HL-60 (cell line): ENCODE measurements at regions not wholly inside any gene's neighbourhood (a gene's known extent, or its start where the extent isn't known, plus 50 kb on each side); places are given as distances from the start of the nearest gene placed in this dataset.

Source experiments
- DNase-seq, 2 experiments: peaks; one replicate each; pipeline ENCODE4 v3.0.0-alpha.2; 2010 to 2020; ENCODE audit warnings: low read depth in 1 of 2, low spot score in 1 of 2
- H3K27ac ChIP-seq: fragments of 250-450 bp; sonication (Bioruptor Pico); replicated peaks from 2 replicates; pipeline ENCODE4 v1.5.1; 2020; ENCODE audit warnings: mild to moderate bottlenecking, moderate library complexity
- H3K27me3 ChIP-seq: fragments of 250-450 bp; sonication (Bioruptor Pico); 2 replicates; pipeline ENCODE4 v1.5.1; 2021; ENCODE audit warnings: mild to moderate bottlenecking, moderate library complexity; ENCODE audit not compliant: insufficient read depth, poor library complexity, severe bottlenecking
- H3K4me3 ChIP-seq: replicated peaks from 2 replicates; pipeline ENCODE4 v1.5.1; 2011; ENCODE audit warnings: mild to moderate bottlenecking, control low read depth, low read length; ENCODE audit not compliant: insufficient read depth
- GABPA ChIP-seq: IDR thresholded peaks from 2 replicates; pipeline ENCODE4 v1.6.1; 2012; ENCODE audit warnings: low read depth
- POLR2AphosphoS5 ChIP-seq: IDR thresholded peaks from 2 replicates; pipeline ENCODE4 v1.6.1; 2012; ENCODE audit warnings: low read depth
- REST ChIP-seq: IDR thresholded peaks from 2 replicates; pipeline ENCODE4 v1.6.1; 2012; ENCODE audit warnings: low read depth; ENCODE audit not compliant: insufficient replicate concordance
- SPI1 ChIP-seq: IDR thresholded peaks from 2 replicates; pipeline ENCODE4 v1.6.1; 2012; ENCODE audit warnings: low read depth, mild to moderate bottlenecking, borderline replicate concordance
- TF ChIP-seq, protein P1 (sequence below): IDR thresholded peaks from one replicate; pipeline ENCODE4 v1.5.1; 2011; ENCODE audit warnings: low read length, control low read depth, inconsistent platforms; ENCODE audit not compliant: insufficient read depth

DNA sequence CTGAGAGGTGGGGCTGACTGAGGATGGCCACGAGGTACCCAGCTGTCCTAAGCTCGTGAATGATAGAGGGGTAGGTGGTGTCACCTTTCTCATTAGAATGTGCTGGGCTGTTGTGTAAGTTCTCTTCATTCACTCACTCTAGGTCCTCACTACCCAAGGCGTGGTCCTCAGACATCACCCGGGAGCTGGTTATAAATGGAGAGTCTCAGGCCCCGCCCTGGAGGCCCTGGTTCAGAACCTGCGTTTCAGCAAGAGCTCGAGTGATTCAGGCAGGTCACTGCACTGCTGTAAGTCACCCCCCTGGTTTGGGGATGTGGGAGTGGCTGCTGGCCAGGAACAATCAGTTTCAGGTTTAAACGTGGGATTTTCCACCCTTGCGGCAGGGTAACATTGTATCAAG is 139.8 kb downstream of the FOXL1 start:
- no peak for DNase-seq
- Histone ChIP-seq H3K27ac (no peak overlapping the region), H3K27me3 (no peaks in the 10 kb centered on the region), H3K4me3 (no peak overlapping the region)
- TF ChIP-seq SPI1 (no peak), POLR2AphosphoS5 (no peak), GABPA (no peak), REST (no peak)
- TF ChIP-seq, protein P1, sequence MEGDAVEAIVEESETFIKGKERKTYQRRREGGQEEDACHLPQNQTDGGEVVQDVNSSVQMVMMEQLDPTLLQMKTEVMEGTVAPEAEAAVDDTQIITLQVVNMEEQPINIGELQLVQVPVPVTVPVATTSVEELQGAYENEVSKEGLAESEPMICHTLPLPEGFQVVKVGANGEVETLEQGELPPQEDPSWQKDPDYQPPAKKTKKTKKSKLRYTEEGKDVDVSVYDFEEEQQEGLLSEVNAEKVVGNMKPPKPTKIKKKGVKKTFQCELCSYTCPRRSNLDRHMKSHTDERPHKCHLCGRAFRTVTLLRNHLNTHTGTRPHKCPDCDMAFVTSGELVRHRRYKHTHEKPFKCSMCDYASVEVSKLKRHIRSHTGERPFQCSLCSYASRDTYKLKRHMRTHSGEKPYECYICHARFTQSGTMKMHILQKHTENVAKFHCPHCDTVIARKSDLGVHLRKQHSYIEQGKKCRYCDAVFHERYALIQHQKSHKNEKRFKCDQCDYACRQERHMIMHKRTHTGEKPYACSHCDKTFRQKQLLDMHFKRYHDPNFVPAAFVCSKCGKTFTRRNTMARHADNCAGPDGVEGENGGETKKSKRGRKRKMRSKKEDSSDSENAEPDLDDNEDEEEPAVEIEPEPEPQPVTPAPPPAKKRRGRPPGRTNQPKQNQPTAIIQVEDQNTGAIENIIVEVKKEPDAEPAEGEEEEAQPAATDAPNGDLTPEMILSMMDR: no peak

DNA sequence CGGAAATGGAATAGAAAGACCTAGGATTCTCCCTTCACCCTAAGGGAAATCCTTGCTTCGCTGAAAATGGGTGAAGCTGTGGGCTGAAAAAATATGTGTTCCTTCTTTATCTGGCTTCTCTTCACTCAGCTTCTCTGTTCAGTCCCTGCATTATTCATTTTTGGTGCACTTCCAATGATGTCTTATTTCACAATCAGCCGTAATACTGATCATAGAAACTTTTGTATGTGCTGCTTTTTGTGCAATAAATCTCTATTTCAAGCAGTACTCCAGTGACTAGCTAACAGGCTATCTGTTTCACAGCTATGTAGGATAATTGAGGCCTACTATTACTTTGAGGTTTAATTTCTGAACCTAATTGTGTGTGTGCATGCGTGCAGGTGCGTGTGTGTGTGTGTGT is 144.6 kb downstream of the FOXL1 start:
- TF ChIP-seq SPI1 (no peak), GABPA (no peak), POLR2AphosphoS5 (no peak), REST (no peak)
- TF ChIP-seq, protein P1: no peak
- Histone ChIP-seq H3K27ac (no peak overlapping the region), H3K27me3 (no peaks in the 10 kb centered on the region), H3K4me3 (no peak overlapping the region)
- no peak for DNase-seq

DNA sequence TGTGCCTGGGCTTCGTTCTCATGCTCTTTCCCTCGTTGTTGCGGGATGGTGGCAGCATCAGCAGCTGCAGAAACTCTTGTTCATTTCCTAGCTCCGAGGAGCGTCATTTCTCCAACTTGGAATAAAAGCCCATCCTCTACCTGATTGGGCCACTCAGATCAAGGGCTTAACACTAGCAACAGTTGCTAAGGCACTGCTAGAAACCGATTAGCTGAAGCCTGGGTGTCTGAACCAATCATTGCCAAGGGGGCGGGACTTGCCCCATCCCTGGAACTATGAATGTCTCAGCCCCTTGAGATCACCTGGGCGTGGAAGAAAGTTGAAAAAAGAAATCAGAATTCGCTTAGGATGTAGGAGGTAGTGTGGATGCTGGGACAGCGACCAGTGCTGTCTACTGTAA is 145.3 kb downstream of the FOXL1 start:
- Histone ChIP-seq H3K4me3 (no peak overlapping the region), H3K27me3 (no peaks in the 10 kb centered on the region), H3K27ac (no peak overlapping the region)
- TF ChIP-seq, protein P1: no peak
- no peak for TF ChIP-seq POLR2AphosphoS5
- no peak for TF ChIP-seq GABPA
- no peak for DNase-seq

GRCh38 chr16:86725401-86725800 is 147.1 kb downstream of the FOXL1 start:
- Histone ChIP-seq H3K27me3 (no peaks in the 10 kb centered on the region), H3K4me3 (no peak overlapping the region), H3K27ac (no peak overlapping the region)
- TF ChIP-seq, protein P1: no peak
- DNase-seq: no peak
